Gastroesophageal sphincter (tissue), 4 donors: ENCODE measurements at regions not wholly inside any gene's neighbourhood (a gene's known extent, or its start where the extent isn't known, plus 50 kb on each side); places are given as distances from the start of the nearest gene placed in this dataset.

Source experiments
- ATAC-seq: fragments of 150-250 bp; one replicate; pipeline ENCODE4 v1.9.1; 2016; ENCODE audit warnings: mild to moderate bottlenecking, moderate library complexity
- H3K27ac ChIP-seq, 4 donors: fragments of 200-600 bp; sonication (generic) in 3 of 4; 1 replicate in 3 of 4; 2 replicates in 1 of 4; pipeline ENCODE4 v1.5.1; 2016 to 2019
- H3K27me3 ChIP-seq: fragments of 200-600 bp; sonication (generic); one replicate; pipeline ENCODE4 v1.5.1; 2019
- H3K36me3 ChIP-seq, 2 donors: fragments of 200-600 bp; sonication (generic); one replicate each; pipeline ENCODE4 v1.5.1; 2019; ENCODE audit warnings: control low read depth in 1 of 2
- H3K4me1 ChIP-seq, 3 donors: fragments of 200-600 bp; sonication (generic); 1 replicate in 2 of 3; 2 replicates in 1 of 3; pipeline ENCODE4 v1.5.1; 2016 to 2019; ENCODE audit warnings: control low read depth in 2 of 3
- H3K4me3 ChIP-seq, 2 donors: fragments of 200-600 bp; sonication (generic); one replicate each; pipeline ENCODE4 v1.5.1; 2019; ENCODE audit warnings: mild to moderate bottlenecking in 1 of 2, moderate library complexity in 1 of 2
- H3K9me3 ChIP-seq, 3 donors: fragments of 200-600 bp; sonication (generic); one replicate each; pipeline ENCODE4 v1.5.1; 2017 to 2019; ENCODE audit warnings: control low read depth in 2 of 3
- CTCF ChIP-seq, 4 experiments: fragments of 200-600 bp in 2 of 4; fragments of 450-650 bp in 2 of 4; sonication (generic) in 1 of 4; IDR thresholded peaks; one replicate each; pipeline ENCODE4 v1.5.1; 2017 to 2019; ENCODE audit warnings: antibody characterized with exemption in 4 of 4, mild to moderate bottlenecking in 2 of 4, moderate library complexity in 2 of 4
- EP300 ChIP-seq: sonication (generic); formaldehyde crosslinking; IDR thresholded peaks from one replicate; pipeline ENCODE4 v1.6.1; 2017; ENCODE audit warnings: antibody characterized with exemption, mild to moderate bottlenecking
- POLR2A ChIP-seq, 2 donors: fragments of 450-650 bp; IDR thresholded peaks; one replicate each; pipeline ENCODE4 v1.6.1; 2017; ENCODE audit warnings: antibody characterized with exemption in 2 of 2, mild to moderate bottlenecking in 2 of 2, moderate library complexity in 1 of 2
- POLR2AphosphoS5 ChIP-seq: sonication (generic); formaldehyde crosslinking; IDR thresholded peaks from one replicate; pipeline ENCODE4 v1.6.1; 2017; ENCODE audit warnings: antibody characterized with exemption
- WGBS, 2 donors: methylation state at CpG; one replicate each; pipeline ENCODE4 v1.1.5; 2018; ENCODE audit warnings: low coverage in 1 of 2; 5-methylcytosine and 5-hydroxymethylcytosine counted together

- H3K4me3 ChIP-seq: no peak overlapping the region
- H3K9me3 ChIP-seq: no peaks in the 10 kb centered on the region
- no peak for TF ChIP-seq POLR2AphosphoS5
- TF ChIP-seq POLR2A (IDR thresholded peaks at IDR 0.05): no peak
- no peak for TF ChIP-seq EP300
- no peaks in the 10 kb centered on the region for H3K27me3 ChIP-seq
- no peak overlapping the region for H3K27ac ChIP-seq
- no peaks in the 10 kb centered on the region for H3K4me1 ChIP-seq
- no peak for ATAC-seq
- no peaks in the 10 kb centered on the region for H3K36me3 ChIP-seq
- WGBS, 2 donors: 74 to 83% methylated on average over 2 to 5 of the region's 5 CpGs
Measured at GRCh38 chr1:157287462-157287861, 149.3 kb upstream of the ETV3 start.

- no peak overlapping the region for H3K27ac ChIP-seq
- H3K4me3 ChIP-seq: no peak overlapping the region
- ATAC-seq: no peak
- 95 to 96% methylated on average over 8 of the region's 10 CpGs for WGBS, 2 donors
- no peaks in the 10 kb centered on the region for H3K9me3 ChIP-seq
- H3K36me3 ChIP-seq: no peaks in the 10 kb centered on the region
- TF ChIP-seq CTCF (IDR thresholded peaks at IDR 0.05) (no peak), POLR2AphosphoS5 (no peak), POLR2A (IDR thresholded peaks at IDR 0.05) (no peak), EP300 (no peak)
- H3K4me1 ChIP-seq: no peaks in the 10 kb centered on the region
- H3K27me3 ChIP-seq: no peaks in the 10 kb centered on the region
Measured at GRCh38 chr1:157286646-157287420, 148.6 kb upstream of the ETV3 start.

GRCh38 chr1:157286096-157286495 is 147.9 kb upstream of the ETV3 start:
- TF ChIP-seq EP300 (no peak), POLR2A (IDR thresholded peaks at IDR 0.05) (no peak), CTCF (IDR thresholded peaks at IDR 0.05) (no peak), POLR2AphosphoS5 (no peak)
- no peaks in the 10 kb centered on the region for H3K36me3 ChIP-seq
- ATAC-seq: no peak
- H3K9me3 ChIP-seq: no peaks in the 10 kb centered on the region
- no peak overlapping the region for H3K4me3 ChIP-seq
- 80 to 91% methylated on average over 1 to 2 of the region's 2 CpGs for WGBS, 2 donors
- no peak overlapping the region for H3K27ac ChIP-seq
- peaks cover 6% of the 10 kb centered on the region for H3K27me3 ChIP-seq
- no peaks in the 10 kb centered on the region for H3K4me1 ChIP-seq

GRCh38 chr1:157284451-157284850 is 146.3 kb upstream of the ETV3 start:
- WGBS, 2 donors: 91 to 100% methylated on average over 1 of the region's 1 CpG
- Histone ChIP-seq H3K27ac (no peak overlapping the region), H3K4me3 (no peak overlapping the region), H3K36me3 (no peaks in the 10 kb centered on the region), H3K27me3 (peaks cover 18% of the 10 kb centered on the region), H3K9me3 (no peaks in the 10 kb centered on the region), H3K4me1 (no peaks in the 10 kb centered on the region)
- no peak for ATAC-seq
- TF ChIP-seq CTCF (IDR thresholded peaks at IDR 0.05) (no peak), EP300 (no peak), POLR2AphosphoS5 (no peak), POLR2A (IDR thresholded peaks at IDR 0.05) (no peak)

- WGBS, 2 donors: 21 to 44% methylated on average over 3 of the region's 3 CpGs
- Histone ChIP-seq H3K4me1 (no peaks in the 10 kb centered on the region), H3K4me3 (no peak overlapping the region), H3K36me3 (no peaks in the 10 kb centered on the region), H3K27ac (no peak overlapping the region), H3K27me3 (peaks cover 53% of the 10 kb centered on the region), H3K9me3 (no peaks in the 10 kb centered on the region)
- ATAC-seq: no peak
- TF ChIP-seq POLR2AphosphoS5 (no peak), CTCF (IDR thresholded peaks at IDR 0.05) (no peak), POLR2A (IDR thresholded peaks at IDR 0.05) (no peak), EP300 (no peak)
Measured at GRCh38 chr1:157279802-157280140, 141.6 kb upstream of the ETV3 start.
